Smooth muscle cell (in vitro differentiated cells): ENCODE measurements at regions not wholly inside any gene's neighbourhood (a gene's known extent, or its start where the extent isn't known, plus 50 kb on each side); places are given as distances from the start of the nearest gene placed in this dataset.

Experiments used
- DNase-seq: peaks from one replicate; lab custom pipeline; 2025; ENCODE audit not compliant: unreplicated experiment; lab: John Stamatoyannopoulos, UW
- H2AFZ ChIP-seq: fragments of 200-600 bp; sonication (generic); 2 replicates; pipeline ENCODE4 v1.6.0; 2016; ENCODE audit warnings: antibody characterized with exemption, low read depth, mild to moderate bottlenecking
- H3F3A ChIP-seq: fragments of 200-600 bp; sonication (generic); 2 replicates; pipeline ENCODE4 v1.6.0; 2017; ENCODE audit warnings: antibody characterized with exemption, low read depth
- H3K27ac ChIP-seq: fragments of 200-600 bp; sonication (generic); 2 replicates; pipeline ENCODE4 v1.5.1; 2016; ENCODE audit warnings: low read depth, mild to moderate bottlenecking
- H3K27me3 ChIP-seq: fragments of 200-600 bp; sonication (generic); 2 replicates; pipeline ENCODE4 v1.6.1; 2016; ENCODE audit warnings: low read depth, mild to moderate bottlenecking
- H3K36me3 ChIP-seq: fragments of 200-600 bp; sonication (generic); 2 replicates; pipeline ENCODE4 v1.5.1; 2016; ENCODE audit warnings: low read depth
- H3K4me1 ChIP-seq: fragments of 200-600 bp; sonication (generic); 2 replicates; pipeline ENCODE4 v1.5.1; 2016; ENCODE audit warnings: low read depth
- H3K4me2 ChIP-seq: fragments of 200-600 bp; sonication (generic); 2 replicates; pipeline ENCODE4 v1.6.0; 2016; ENCODE audit warnings: mild to moderate bottlenecking
- H3K4me3 ChIP-seq: fragments of 200-600 bp; sonication (generic); 2 replicates; pipeline ENCODE4 v1.5.1; 2016; ENCODE audit warnings: mild to moderate bottlenecking
- H3K79me2 ChIP-seq: fragments of 200-600 bp; sonication (generic); 2 replicates; pipeline ENCODE4 v1.6.0; 2016; ENCODE audit warnings: low read depth, mild to moderate bottlenecking
- H3K9ac ChIP-seq: fragments of 200-600 bp; sonication (generic); 2 replicates; pipeline ENCODE4 v1.6.0; 2016; ENCODE audit warnings: low read depth
- H3K9me3 ChIP-seq: fragments of 200-600 bp; sonication (generic); replicated peaks from 2 replicates; pipeline ENCODE4 v1.5.1; 2016; ENCODE audit warnings: low read depth
- H4K20me1 ChIP-seq: fragments of 200-600 bp; sonication (generic); 2 replicates; pipeline ENCODE4 v1.6.0; 2016; ENCODE audit warnings: low read depth
- CTCF ChIP-seq: fragments of 200-600 bp; sonication (generic); IDR thresholded peaks from 2 replicates; pipeline ENCODE4 v1.5.1; 2017; ENCODE audit warnings: borderline replicate concordance, mild to moderate bottlenecking, antibody characterized with exemption; ENCODE audit not compliant: insufficient read depth, poor library complexity, severe bottlenecking
- WGBS: methylation state at CpG from one replicate; pipeline ENCODE4 v1.1.7; 2016; ENCODE audit warnings: low lambda C conversion rate; 5-methylcytosine and 5-hydroxymethylcytosine counted together

- H3F3A ChIP-seq: no peaks in the 10 kb centered on the region
- peaks cover 6% of the 10 kb centered on the region for H3K4me1 ChIP-seq
- no peak overlapping the region for H2AFZ ChIP-seq
- no peaks in the 10 kb centered on the region for H3K36me3 ChIP-seq
- no peak overlapping the region for H3K9ac ChIP-seq
- no peaks in the 10 kb centered on the region for H3K9me3 ChIP-seq
- no peaks in the 10 kb centered on the region for H3K27me3 ChIP-seq
- no peak overlapping the region for H3K4me3 ChIP-seq
- peak overlapping the region; percentile 19 for H3K4me2 ChIP-seq
- WGBS: 53% methylated on average over 2 of the region's 2 CpGs
- H3K79me2 ChIP-seq: no peaks in the 10 kb centered on the region
- no peak for TF ChIP-seq CTCF
- DNase-seq: no peak
- H3K27ac ChIP-seq: peak overlapping the region; percentile 26
- no peaks in the 10 kb centered on the region for H4K20me1 ChIP-seq
Measured at GRCh38 chr7:84263106-84263505, 68.5 kb upstream of the SEMA3A start.

- Histone ChIP-seq H3K9ac (no peak overlapping the region), H3K9me3 (no peaks in the 10 kb centered on the region), H3K4me3 (no peak overlapping the region), H3K36me3 (no peaks in the 10 kb centered on the region), H3K27me3 (no peaks in the 10 kb centered on the region), H2AFZ (no peak overlapping the region), H3K79me2 (no peaks in the 10 kb centered on the region), H3K27ac (no peak overlapping the region), H3K4me2 (no peak overlapping the region), H3K4me1 (peaks cover 18% of the 10 kb centered on the region), H4K20me1 (no peaks in the 10 kb centered on the region), H3F3A (no peaks in the 10 kb centered on the region)
- DNase-seq: no peak
- WGBS: 97% methylated on average over 4 of the region's 4 CpGs
- TF ChIP-seq CTCF: no peak
Measured at GRCh38 chr7:84261509-84261908, 66.9 kb upstream of the SEMA3A start.

GRCh38 chr7:84258628-84259027, 64.0 kb upstream of the SEMA3A start:
- H3K4me3 ChIP-seq: no peak overlapping the region
- H3K9me3 ChIP-seq: no peaks in the 10 kb centered on the region
- H3K36me3 ChIP-seq: no peaks in the 10 kb centered on the region
- TF ChIP-seq CTCF: no peak
- H3K27ac ChIP-seq: no peak overlapping the region
- H3K9ac ChIP-seq: no peak overlapping the region
- no peaks in the 10 kb centered on the region for H3K27me3 ChIP-seq
- no peaks in the 10 kb centered on the region for H4K20me1 ChIP-seq
- H2AFZ ChIP-seq: no peak overlapping the region
- no peak overlapping the region for H3K4me2 ChIP-seq
- H3K4me1 ChIP-seq: peaks cover 20% of the 10 kb centered on the region
- H3F3A ChIP-seq: no peaks in the 10 kb centered on the region
- no peak for DNase-seq
- H3K79me2 ChIP-seq: no peaks in the 10 kb centered on the region

- H4K20me1 ChIP-seq: no peaks in the 10 kb centered on the region
- no peak for TF ChIP-seq CTCF
- no peak for DNase-seq
- no peaks in the 10 kb centered on the region for H3K27me3 ChIP-seq
- H3K9me3 ChIP-seq: no peaks in the 10 kb centered on the region
- no peaks in the 10 kb centered on the region for H3F3A ChIP-seq
- peaks cover 25% of the 10 kb centered on the region for H3K4me1 ChIP-seq
- WGBS: 12% methylated on average over 2 of the region's 2 CpGs
- no peak overlapping the region for H3K9ac ChIP-seq
- no peaks in the 10 kb centered on the region for H3K36me3 ChIP-seq
- H3K79me2 ChIP-seq: no peaks in the 10 kb centered on the region
- peak overlapping the region; percentile 26 for H2AFZ ChIP-seq
- no peak overlapping the region for H3K4me3 ChIP-seq
- peak overlapping the region; percentile 57 for H3K4me2 ChIP-seq
- H3K27ac ChIP-seq: peak overlapping the region; percentile 26
Measured at GRCh38 chr7:84256571-84256971, 62.0 kb upstream of the SEMA3A start.
